Common myeloid progenitor, CD34-positive (primary cell): ENCODE measurements at regions not wholly inside any gene's neighbourhood (a gene's known extent, or its start where the extent isn't known, plus 50 kb on each side); places are given as distances from the start of the nearest gene placed in this dataset.

Experiments used
- CTCF ChIA-PET: fragments of 350-600 bp; sonication (Branson Sonifier 250); formaldehyde crosslinking; loops from one replicate; lab custom pipeline; 2021; ENCODE audit warnings: antibody characterized with exemption; lab: Charles Lee
- POLR2A ChIA-PET: fragments of 350-600 bp; sonication (Branson Sonifier 250); formaldehyde crosslinking; loops from one replicate; lab custom pipeline; 2021; ENCODE audit warnings: antibody characterized with exemption; lab: Charles Lee
- DNase-seq, 3 donors: peaks; one replicate each; pipeline versions ENCODE4 v3.0.0 to v3.0.0-alpha.2; 2013
- H3K27ac ChIP-seq, 2 experiments: 1 replicate in 1 of 2; 2 replicates in 1 of 2; pipeline ENCODE4 v1.7.0; 2013; ENCODE audit warnings: inconsistent platforms in 2 of 2, low read length in 2 of 2, mild to moderate bottlenecking in 2 of 2, low read depth in 1 of 2, moderate library complexity in 1 of 2; ENCODE audit not compliant: severe bottlenecking in 2 of 2, insufficient read depth in 1 of 2, poor library complexity in 1 of 2
- H3K27me3 ChIP-seq, 5 experiments: replicated peaks in 2 of 5; 1 replicate in 3 of 5; 2 replicates in 2 of 5; pipeline versions ENCODE4 v1.6.1 to v1.7.0; 2013; ENCODE audit warnings: low read length in 4 of 5, mild to moderate bottlenecking in 2 of 5, moderate library complexity in 2 of 5, inconsistent platforms in 1 of 5; ENCODE audit not compliant: insufficient read depth in 5 of 5, control insufficient read depth in 4 of 5
- H3K36me3 ChIP-seq, 4 experiments: 1 replicate in 2 of 4; 2 replicates in 2 of 4; pipeline versions ENCODE4 v1.6.1 to v1.7.0; 2013; ENCODE audit warnings: low read length in 3 of 4, control low read depth in 1 of 4, mild to moderate bottlenecking in 1 of 4; ENCODE audit not compliant: control insufficient read depth in 4 of 4, insufficient read depth in 4 of 4
- H3K4me1 ChIP-seq, 4 experiments: 1 replicate in 3 of 4; 2 replicates in 1 of 4; pipeline versions ENCODE4 v1.6.1 to v1.7.1; 2013; ENCODE audit warnings: low read length in 3 of 4, mild to moderate bottlenecking in 3 of 4, control low read depth in 1 of 4, inconsistent platforms in 1 of 4, moderate library complexity in 1 of 4; ENCODE audit not compliant: control insufficient read depth in 4 of 4, insufficient read depth in 4 of 4; ENCODE audit errors: control extremely low read depth in 1 of 4
- H3K4me3 ChIP-seq, 7 experiments: 1 replicate in 4 of 7; 2 replicates in 3 of 7; pipeline versions ENCODE4 v1.5.1 to v1.7.0; 2013; ENCODE audit warnings: mild to moderate bottlenecking in 7 of 7, low read length in 6 of 7, moderate library complexity in 6 of 7, inconsistent platforms in 2 of 7, low read depth in 2 of 7, control low read depth in 1 of 7; ENCODE audit not compliant: insufficient read depth in 4 of 7, control insufficient read depth in 1 of 7; ENCODE audit errors: extremely low read depth in 1 of 7
- H3K9me3 ChIP-seq, 5 experiments: 1 replicate in 4 of 5; 2 replicates in 1 of 5; pipeline versions ENCODE4 v1.6.1 to v1.7.1; 2013; ENCODE audit warnings: low read length in 4 of 5, mild to moderate bottlenecking in 2 of 5, inconsistent platforms in 1 of 5, low read depth in 1 of 5, moderate library complexity in 1 of 5; ENCODE audit not compliant: control insufficient read depth in 4 of 5, insufficient read depth in 2 of 5; ENCODE audit errors: control extremely low read depth in 1 of 5
- WGBS: methylation state at CpG from one replicate; pipeline ENCODE4 v1.1.5; 2013; ENCODE audit not compliant: insufficient coverage; 5-methylcytosine and 5-hydroxymethylcytosine counted together

DNA sequence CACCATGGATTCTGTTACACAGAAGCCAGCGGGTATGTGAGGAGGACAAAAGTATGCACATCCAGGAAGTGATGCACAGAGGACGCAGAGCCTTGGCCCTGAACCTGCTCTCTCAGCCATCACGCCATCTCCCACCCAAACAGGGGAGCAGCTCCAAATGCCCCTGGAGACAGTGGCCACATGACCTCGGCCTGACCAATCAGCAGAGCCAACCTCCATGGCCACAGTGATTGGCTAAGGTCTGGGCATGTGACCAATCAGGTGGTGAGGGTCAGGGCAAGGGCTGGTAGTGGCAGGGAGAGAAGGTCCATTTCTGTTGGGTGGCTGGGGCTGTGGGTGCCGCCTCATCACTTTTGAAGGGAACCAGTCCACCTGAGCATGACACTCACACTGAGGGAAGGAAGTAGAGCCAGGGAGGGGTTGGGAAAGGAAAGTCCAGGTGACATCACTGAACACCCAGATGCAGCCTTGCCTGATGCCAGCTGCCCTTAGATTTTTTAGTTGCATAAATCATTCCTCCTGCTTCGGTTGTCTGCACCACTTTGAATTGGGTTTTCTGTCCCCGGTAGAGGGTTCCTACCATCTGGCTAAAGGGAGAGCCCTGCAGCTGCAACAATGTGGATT is 70.3 kb upstream of the IQSEC1 start:
- CTCF ChIA-PET = no interaction called here
- H3K9me3 ChIP-seq = no peaks in the 10 kb centered on the region
- H3K36me3 ChIP-seq = no peaks in the 10 kb centered on the region
- POLR2A ChIA-PET = no interaction called here
- WGBS = 98% methylated on average over 6 of the region's 7 CpGs
- no peak overlapping the region for H3K27ac ChIP-seq
- H3K27me3 ChIP-seq = peaks cover 0 to 5% (median 0%) of the 10 kb centered on the region in 5 experiments
- no peak overlapping the region for H3K4me3 ChIP-seq
- H3K4me1 ChIP-seq = no peaks in the 10 kb centered on the region
- DNase-seq = no peak

DNA sequence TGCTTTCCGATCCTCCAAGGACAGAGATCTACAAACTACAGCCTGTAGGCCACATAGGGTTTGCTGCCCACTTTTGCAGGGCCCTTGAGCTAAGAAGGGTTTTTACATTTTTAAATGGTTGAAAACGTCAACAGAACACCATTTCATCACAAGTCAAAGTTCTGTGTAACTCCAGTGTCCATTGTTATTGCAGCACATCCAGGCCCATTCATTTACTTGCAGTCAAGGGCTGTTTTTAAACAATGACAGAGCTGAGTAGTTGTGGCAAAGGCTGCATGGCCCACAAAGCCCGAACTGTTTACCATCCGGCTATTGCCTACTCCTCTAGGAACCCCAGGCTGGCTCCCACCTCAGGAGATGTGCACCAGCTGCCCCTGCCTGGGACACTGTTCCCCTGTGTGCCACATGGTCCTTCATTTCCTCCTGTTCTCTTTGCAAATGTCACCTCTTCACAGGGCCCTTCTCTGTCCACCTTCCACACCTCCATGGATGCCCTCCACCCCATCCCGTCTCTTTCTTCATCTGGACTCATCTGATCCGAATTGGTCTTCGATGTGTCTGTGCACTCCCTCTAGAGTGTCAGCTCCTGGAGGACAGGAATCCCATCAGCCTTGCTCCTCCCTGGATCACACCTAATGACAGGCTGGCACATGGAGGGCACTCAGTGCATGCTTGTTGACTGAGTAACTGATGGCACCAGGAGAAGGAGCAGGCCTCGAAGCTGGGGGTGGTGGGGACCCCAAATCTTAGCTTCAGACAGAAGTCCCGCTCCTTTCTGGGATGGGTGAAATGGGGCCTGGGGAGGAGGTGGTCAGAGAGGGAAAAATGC is 69.5 kb upstream of the IQSEC1 start:
- Histone ChIP-seq H3K4me1 (no peaks in the 10 kb centered on the region), H3K27me3 (peaks cover 0 to 5% (median 0%) of the 10 kb centered on the region in 5 experiments), H3K27ac (no peak overlapping the region), H3K36me3 (no peaks in the 10 kb centered on the region), H3K9me3 (no peaks in the 10 kb centered on the region), H3K4me3 (no peak overlapping the region)
- POLR2A ChIA-PET = no interaction called here
- no peak for DNase-seq
- CTCF ChIA-PET = interaction anchor here (1.3 kb wide), 1 partner anchor 30 kb away, joined by 3 read pairs; no protein-coding TSS in a partner anchor
- 85% methylated on average over 7 of the region's 9 CpGs for WGBS

DNA sequence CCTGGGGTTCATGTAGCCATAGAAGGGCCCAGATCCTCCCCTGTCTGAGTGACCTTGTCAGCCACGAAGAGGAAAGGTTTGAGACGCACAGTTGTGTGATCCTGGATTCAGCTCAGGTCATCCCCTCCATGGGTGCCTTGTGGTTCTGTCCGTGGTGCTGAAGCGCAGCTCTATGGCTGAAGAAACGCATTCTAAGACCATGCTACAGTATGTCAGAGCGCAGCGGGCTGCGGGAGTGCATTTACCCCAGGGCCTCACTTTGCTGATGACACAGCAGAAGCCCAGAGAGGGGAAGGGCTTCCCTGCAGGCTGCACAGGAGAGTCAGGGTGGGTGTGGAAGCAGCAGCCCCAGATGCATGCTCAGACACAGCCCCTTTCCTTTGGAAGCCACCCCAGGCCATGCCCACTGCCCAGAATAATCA is 68.8 kb upstream of the IQSEC1 start:
- POLR2A ChIA-PET = no interaction called here
- Histone ChIP-seq H3K27ac (no peak overlapping the region), H3K27me3 (peaks cover 0 to 5% (median 0%) of the 10 kb centered on the region in 5 experiments), H3K4me3 (no peak overlapping the region), H3K9me3 (no peaks in the 10 kb centered on the region), H3K36me3 (no peaks in the 10 kb centered on the region), H3K4me1 (no peaks in the 10 kb centered on the region)
- DNase-seq = peak; percentile 50 to 81 (median 72)
- WGBS = 19% methylated on average over 8 of the region's 8 CpGs
- CTCF ChIA-PET = interaction anchor here (1.3 kb wide), 1 partner anchor 30 kb away, joined by 3 read pairs; no protein-coding TSS in a partner anchor

DNA sequence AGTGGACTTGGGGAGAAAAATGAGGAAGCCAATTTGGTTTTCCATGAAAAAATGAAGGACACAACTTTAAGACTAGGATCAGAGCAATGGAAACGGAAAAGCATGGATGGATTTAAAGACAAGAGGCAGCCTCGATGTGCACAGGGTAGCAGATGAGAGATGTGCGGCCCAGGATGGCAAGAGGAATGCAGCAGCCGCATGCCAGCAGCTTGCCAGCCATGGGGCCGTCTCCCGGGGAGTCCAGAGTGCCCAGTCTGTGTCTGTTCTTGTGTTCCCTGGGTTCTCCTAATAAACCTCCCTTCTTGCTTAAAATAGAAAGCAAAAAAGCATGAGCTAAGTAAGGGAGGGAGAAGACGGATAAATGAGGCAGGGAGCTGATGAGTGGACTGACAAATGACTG is 68.0 kb upstream of the IQSEC1 start:
- no peak overlapping the region for H3K27ac ChIP-seq
- WGBS = 98% methylated on average over 6 of the region's 7 CpGs
- ChIA-PET POLR2A (no interaction called here), CTCF (no interaction called here)
- H3K4me3 ChIP-seq = no peak overlapping the region
- no peaks in the 10 kb centered on the region for H3K4me1 ChIP-seq
- DNase-seq = no peak
- no peaks in the 10 kb centered on the region for H3K9me3 ChIP-seq
- H3K36me3 ChIP-seq = no peaks in the 10 kb centered on the region
- H3K27me3 ChIP-seq = peaks cover 0 to 5% (median 0%) of the 10 kb centered on the region in 5 experiments

GRCh38 chr3:13140596-13140995 is 67.4 kb upstream of the IQSEC1 start:
- peaks cover 0 to 5% (median 0%) of the 10 kb centered on the region in 5 experiments for H3K27me3 ChIP-seq
- no peaks in the 10 kb centered on the region for H3K9me3 ChIP-seq
- H3K4me1 ChIP-seq = no peaks in the 10 kb centered on the region
- no peak overlapping the region for H3K4me3 ChIP-seq
- no peak overlapping the region for H3K27ac ChIP-seq
- CTCF ChIA-PET = no interaction called here
- WGBS = 99% methylated on average over 7 of the region's 7 CpGs
- DNase-seq = no peak
- H3K36me3 ChIP-seq = no peaks in the 10 kb centered on the region
- POLR2A ChIA-PET = no interaction called here

DNA sequence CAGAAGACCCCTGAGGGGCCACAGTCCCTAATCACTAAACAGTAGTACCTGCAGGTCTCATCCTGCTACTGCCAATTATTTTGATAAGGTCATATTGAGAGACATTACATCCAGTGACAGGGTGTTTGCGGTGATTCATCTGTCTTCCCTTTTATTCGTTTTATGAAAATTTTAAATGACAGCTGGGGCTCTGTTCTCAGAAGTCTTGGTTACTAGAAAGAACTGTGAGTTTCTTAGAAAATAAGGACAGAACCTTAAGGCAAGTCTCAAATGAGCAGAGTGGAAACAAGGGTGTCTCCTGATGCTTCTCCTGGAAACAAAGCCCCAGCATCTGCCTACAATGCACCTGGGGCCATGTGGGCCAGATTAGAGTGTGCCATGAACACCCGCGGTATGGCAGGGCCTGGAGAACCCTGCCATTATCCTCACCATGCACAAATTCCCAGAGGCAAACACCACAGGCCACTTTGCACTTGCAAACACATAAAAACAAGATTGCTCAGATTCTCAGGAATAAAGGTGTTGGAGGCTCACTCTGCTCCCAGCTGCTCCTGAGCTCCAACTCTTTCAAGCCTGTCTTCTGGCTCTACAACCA is 66.3 kb upstream of the IQSEC1 start:
- Histone ChIP-seq H3K36me3 (no peaks in the 10 kb centered on the region), H3K9me3 (no peaks in the 10 kb centered on the region), H3K27me3 (peaks cover 0 to 5% (median 0%) of the 10 kb centered on the region in 5 experiments), H3K4me3 (no peak overlapping the region), H3K4me1 (no peaks in the 10 kb centered on the region), H3K27ac (no peak overlapping the region)
- ChIA-PET POLR2A (no interaction called here), CTCF (no interaction called here)
- DNase-seq = no peak
- WGBS = 83% methylated on average over 2 of the region's 4 CpGs

GRCh38 chr3:13138833-13139145 is 65.6 kb upstream of the IQSEC1 start:
- no peaks in the 10 kb centered on the region for H3K36me3 ChIP-seq
- H3K27me3 ChIP-seq = peaks cover 0 to 5% (median 0%) of the 10 kb centered on the region in 5 experiments
- no peak overlapping the region for H3K27ac ChIP-seq
- POLR2A ChIA-PET = no interaction called here
- 71% methylated on average over 1 of the region's 1 CpG for WGBS
- H3K9me3 ChIP-seq = no peaks in the 10 kb centered on the region
- no peak for DNase-seq
- H3K4me3 ChIP-seq = no peak overlapping the region
- no peaks in the 10 kb centered on the region for H3K4me1 ChIP-seq
- CTCF ChIA-PET = no interaction called here
